ENCODE measurements at regions not wholly inside any gene's neighbourhood (a gene's known extent, or its start where the extent isn't known, plus 50 kb on each side); places are given as distances from the start of the nearest gene placed in this dataset.

- Histone ChIP-seq H3K36me3 (ENCODE audit: control insufficient read depth in 3 of 3, insufficient read depth in 3 of 3, low read length in 3 of 3) (no peaks in the 10 kb centered on the region), H3K9ac (ENCODE audit: low read depth in 1 of 3, low read length in 3 of 3) (no peak overlapping the region), H3K27ac (ENCODE audit: low read depth, low read length) (no peak overlapping the region), H3K27me3 (ENCODE audit: control insufficient read depth in 3 of 3, insufficient read depth in 3 of 3, low read length in 3 of 3) (no peaks in the 10 kb centered on the region), H3K9me3 (ENCODE audit: control insufficient read depth in 3 of 3, low read length in 3 of 3) (no peaks in the 10 kb centered on the region), H3K4me1 (ENCODE audit: control insufficient read depth in 3 of 3, insufficient read depth in 3 of 3, low read length in 3 of 3) (no peaks in the 10 kb centered on the region), H3K4me3 (ENCODE audit: low read length in 3 of 3) (no peak overlapping the region)
These were observed 64.7 kb downstream of the SNRPE start for GRCh38 chr1:203926025-203926540.

- Histone ChIP-seq H3K27ac (ENCODE audit: low read depth, low read length) (no peak overlapping the region), H3K9ac (ENCODE audit: low read depth in 1 of 3, low read length in 3 of 3) (no peak overlapping the region), H3K4me3 (ENCODE audit: low read length in 3 of 3) (no peak overlapping the region), H3K9me3 (ENCODE audit: control insufficient read depth in 3 of 3, low read length in 3 of 3) (no peaks in the 10 kb centered on the region), H3K27me3 (ENCODE audit: control insufficient read depth in 3 of 3, insufficient read depth in 3 of 3, low read length in 3 of 3) (no peaks in the 10 kb centered on the region), H3K36me3 (ENCODE audit: control insufficient read depth in 3 of 3, insufficient read depth in 3 of 3, low read length in 3 of 3) (no peaks in the 10 kb centered on the region), H3K4me1 (ENCODE audit: control insufficient read depth in 3 of 3, insufficient read depth in 3 of 3, low read length in 3 of 3) (no peaks in the 10 kb centered on the region)
These were observed 68.4 kb downstream of the SNRPE start for GRCh38 chr1:203929741-203930309.

- Histone ChIP-seq H3K4me3 (ENCODE audit: low read length in 3 of 3) (no peak overlapping the region), H3K4me1 (ENCODE audit: control insufficient read depth in 3 of 3, insufficient read depth in 3 of 3, low read length in 3 of 3) (no peaks in the 10 kb centered on the region)
These were observed 68.9 kb downstream of the SNRPE start for GRCh38 chr1:203930342-203930741.

GRCh38 chr1:203931953-203932352 lies 70.6 kb downstream of the SNRPE start:
- Histone ChIP-seq H3K27ac (ENCODE audit: low read depth, low read length) (no peak overlapping the region), H3K4me3 (ENCODE audit: low read length in 3 of 3) (no peak overlapping the region), H3K9me3 (ENCODE audit: control insufficient read depth in 3 of 3, low read length in 3 of 3) (no peaks in the 10 kb centered on the region), H3K9ac (ENCODE audit: low read depth in 1 of 3, low read length in 3 of 3) (no peak overlapping the region), H3K36me3 (ENCODE audit: control insufficient read depth in 3 of 3, insufficient read depth in 3 of 3, low read length in 3 of 3) (no peaks in the 10 kb centered on the region), H3K27me3 (ENCODE audit: control insufficient read depth in 3 of 3, insufficient read depth in 3 of 3, low read length in 3 of 3) (no peaks in the 10 kb centered on the region), H3K4me1 (ENCODE audit: control insufficient read depth in 3 of 3, insufficient read depth in 3 of 3, low read length in 3 of 3) (no peaks in the 10 kb centered on the region)

More at GRCh38 chr1:203930342-203930741, 68.9 kb downstream of the SNRPE start:
- Histone ChIP-seq H3K27me3 (ENCODE audit: control insufficient read depth in 3 of 3, insufficient read depth in 3 of 3, low read length in 3 of 3) (no peaks in the 10 kb centered on the region), H3K9me3 (ENCODE audit: control insufficient read depth in 3 of 3, low read length in 3 of 3) (no peaks in the 10 kb centered on the region), H3K9ac (ENCODE audit: low read depth in 1 of 3, low read length in 3 of 3) (no peak overlapping the region), H3K27ac (ENCODE audit: low read depth, low read length) (no peak overlapping the region), H3K36me3 (ENCODE audit: control insufficient read depth in 3 of 3, insufficient read depth in 3 of 3, low read length in 3 of 3) (no peaks in the 10 kb centered on the region)

DNA sequence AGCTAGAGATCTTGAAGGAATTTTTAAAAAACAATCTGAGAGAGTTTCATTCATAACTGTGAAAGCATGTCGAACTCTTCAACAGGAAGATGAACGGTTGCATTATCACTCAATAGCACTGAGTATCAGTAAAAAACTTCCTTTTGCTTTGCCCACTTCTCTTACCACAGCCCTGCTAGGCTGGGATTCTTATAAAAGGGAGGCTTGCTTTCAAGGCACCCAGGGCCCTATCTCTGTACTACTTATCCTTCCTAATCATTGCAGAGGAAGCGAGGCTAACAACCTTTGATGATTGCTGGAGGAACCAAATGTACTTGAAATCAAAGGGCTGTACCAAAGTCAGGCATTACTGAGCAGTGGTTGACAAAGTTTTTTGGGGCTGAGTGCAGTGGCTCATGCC lies 71.2 kb downstream of the SNRPE start:
- Histone ChIP-seq H3K27ac (ENCODE audit: low read depth, low read length) (no peak overlapping the region), H3K4me3 (ENCODE audit: low read length in 3 of 3) (no peak overlapping the region), H3K36me3 (ENCODE audit: control insufficient read depth in 3 of 3, insufficient read depth in 3 of 3, low read length in 3 of 3) (no peaks in the 10 kb centered on the region), H3K9me3 (ENCODE audit: control insufficient read depth in 3 of 3, low read length in 3 of 3) (no peaks in the 10 kb centered on the region), H3K27me3 (ENCODE audit: control insufficient read depth in 3 of 3, insufficient read depth in 3 of 3, low read length in 3 of 3) (no peaks in the 10 kb centered on the region), H3K4me1 (ENCODE audit: control insufficient read depth in 3 of 3, insufficient read depth in 3 of 3, low read length in 3 of 3) (no peaks in the 10 kb centered on the region), H3K9ac (ENCODE audit: low read depth in 1 of 3, low read length in 3 of 3) (no peak overlapping the region)

- no peaks in the 10 kb centered on the region for H3K9me3 ChIP-seq (ENCODE audit: control insufficient read depth in 3 of 3, low read length in 3 of 3)
- H3K27ac ChIP-seq (ENCODE audit: low read depth, low read length) = no peak overlapping the region
- no peaks in the 10 kb centered on the region for H3K4me1 ChIP-seq (ENCODE audit: control insufficient read depth in 3 of 3, insufficient read depth in 3 of 3, low read length in 3 of 3)
- no peak overlapping the region for H3K9ac ChIP-seq (ENCODE audit: low read depth in 1 of 3, low read length in 3 of 3)
- no peaks in the 10 kb centered on the region for H3K36me3 ChIP-seq (ENCODE audit: control insufficient read depth in 3 of 3, insufficient read depth in 3 of 3, low read length in 3 of 3)
- no peaks in the 10 kb centered on the region for H3K27me3 ChIP-seq (ENCODE audit: control insufficient read depth in 3 of 3, insufficient read depth in 3 of 3, low read length in 3 of 3)
- H3K4me3 ChIP-seq (ENCODE audit: low read length in 3 of 3) = no peak overlapping the region
These were observed 72.6 kb downstream of the SNRPE start for GRCh38 chr1:203934027-203934426.

GRCh38 chr1:203934651-203935050 lies 73.3 kb downstream of the SNRPE start:
- Histone ChIP-seq H3K27ac (ENCODE audit: low read depth, low read length) (no peak overlapping the region), H3K36me3 (ENCODE audit: control insufficient read depth in 3 of 3, insufficient read depth in 3 of 3, low read length in 3 of 3) (no peaks in the 10 kb centered on the region), H3K9ac (ENCODE audit: low read depth in 1 of 3, low read length in 3 of 3) (no peak overlapping the region), H3K4me3 (ENCODE audit: low read length in 3 of 3) (no peak overlapping the region), H3K9me3 (ENCODE audit: control insufficient read depth in 3 of 3, low read length in 3 of 3) (no peaks in the 10 kb centered on the region), H3K4me1 (ENCODE audit: control insufficient read depth in 3 of 3, insufficient read depth in 3 of 3, low read length in 3 of 3) (no peaks in the 10 kb centered on the region), H3K27me3 (ENCODE audit: control insufficient read depth in 3 of 3, insufficient read depth in 3 of 3, low read length in 3 of 3) (no peaks in the 10 kb centered on the region)

- Histone ChIP-seq H3K4me1 (ENCODE audit: control insufficient read depth in 3 of 3, insufficient read depth in 3 of 3, low read length in 3 of 3) (no peaks in the 10 kb centered on the region), H3K27me3 (ENCODE audit: control insufficient read depth in 3 of 3, insufficient read depth in 3 of 3, low read length in 3 of 3) (no peaks in the 10 kb centered on the region), H3K36me3 (ENCODE audit: control insufficient read depth in 3 of 3, insufficient read depth in 3 of 3, low read length in 3 of 3) (no peaks in the 10 kb centered on the region), H3K9ac (ENCODE audit: low read depth in 1 of 3, low read length in 3 of 3) (no peak overlapping the region), H3K9me3 (ENCODE audit: control insufficient read depth in 3 of 3, low read length in 3 of 3) (no peaks in the 10 kb centered on the region), H3K27ac (ENCODE audit: low read depth, low read length) (no peak overlapping the region), H3K4me3 (ENCODE audit: low read length in 3 of 3) (no peak overlapping the region)
These were observed 73.9 kb downstream of the SNRPE start for GRCh38 chr1:203935321-203935720.

GRCh38 chr1:203937678-203938330 lies 76.4 kb downstream of the SNRPE start:
- Histone ChIP-seq H3K36me3 (ENCODE audit: control insufficient read depth in 3 of 3, insufficient read depth in 3 of 3, low read length in 3 of 3) (no peaks in the 10 kb centered on the region), H3K9me3 (ENCODE audit: control insufficient read depth in 3 of 3, low read length in 3 of 3) (no peaks in the 10 kb centered on the region), H3K4me1 (ENCODE audit: control insufficient read depth in 3 of 3, insufficient read depth in 3 of 3, low read length in 3 of 3) (no peaks in the 10 kb centered on the region)

GRCh38 chr1:203944651-203945404 lies 83.4 kb downstream of the SNRPE start:
- no peaks in the 10 kb centered on the region for H3K36me3 ChIP-seq (ENCODE audit: control insufficient read depth in 3 of 3, insufficient read depth in 3 of 3, low read length in 3 of 3)
- H3K4me3 ChIP-seq (ENCODE audit: low read length in 3 of 3) = no peak overlapping the region

More at GRCh38 chr1:203937678-203938330, 76.4 kb downstream of the SNRPE start:
- Histone ChIP-seq H3K4me3 (ENCODE audit: low read length in 3 of 3) (no peak overlapping the region), H3K9ac (ENCODE audit: low read depth in 1 of 3, low read length in 3 of 3) (no peak overlapping the region), H3K27me3 (ENCODE audit: control insufficient read depth in 3 of 3, insufficient read depth in 3 of 3, low read length in 3 of 3) (no peaks in the 10 kb centered on the region), H3K27ac (ENCODE audit: low read depth, low read length) (no peak overlapping the region)

More at GRCh38 chr1:203944651-203945404, 83.4 kb downstream of the SNRPE start:
- no peak overlapping the region for H3K9ac ChIP-seq (ENCODE audit: low read depth in 1 of 3, low read length in 3 of 3)
- H3K9me3 ChIP-seq (ENCODE audit: control insufficient read depth in 3 of 3, low read length in 3 of 3) = no peaks in the 10 kb centered on the region
- H3K4me1 ChIP-seq (ENCODE audit: control insufficient read depth in 3 of 3, insufficient read depth in 3 of 3, low read length in 3 of 3) = no peaks in the 10 kb centered on the region
- no peaks in the 10 kb centered on the region for H3K27me3 ChIP-seq (ENCODE audit: control insufficient read depth in 3 of 3, insufficient read depth in 3 of 3, low read length in 3 of 3)
- no peak overlapping the region for H3K27ac ChIP-seq (ENCODE audit: low read depth, low read length)

Data from skeletal muscle tissue (tissue), 3 donors.